Common myeloid progenitor, CD34-positive (primary cell): ENCODE measurements at regions not wholly inside any gene's neighbourhood (a gene's known extent, or its start where the extent isn't known, plus 50 kb on each side); places are given as distances from the start of the nearest gene placed in this dataset.
"Not testable (repeated sequence)": the region's sequence is repeated elsewhere in the genome, so short reads cannot be mapped to it uniquely, and the experiment has no call there.

Experiments
- CTCF ChIA-PET: fragments of 350-600 bp; sonication (Branson Sonifier 250); formaldehyde crosslinking; loops from one replicate; lab custom pipeline; 2021; ENCODE audit warnings: antibody characterized with exemption; lab: Charles Lee
- POLR2A ChIA-PET: fragments of 350-600 bp; sonication (Branson Sonifier 250); formaldehyde crosslinking; loops from one replicate; lab custom pipeline; 2021; ENCODE audit warnings: antibody characterized with exemption; lab: Charles Lee
- DNase-seq, 3 donors: peaks; one replicate each; pipeline versions ENCODE4 v3.0.0 to v3.0.0-alpha.2; 2013
- H3K27ac ChIP-seq, 2 experiments: 1 replicate in 1 of 2; 2 replicates in 1 of 2; pipeline ENCODE4 v1.7.0; 2013; ENCODE audit warnings: inconsistent platforms in 2 of 2, low read length in 2 of 2, mild to moderate bottlenecking in 2 of 2, low read depth in 1 of 2, moderate library complexity in 1 of 2; ENCODE audit not compliant: severe bottlenecking in 2 of 2, insufficient read depth in 1 of 2, poor library complexity in 1 of 2
- H3K27me3 ChIP-seq, 5 experiments: replicated peaks in 2 of 5; 1 replicate in 3 of 5; 2 replicates in 2 of 5; pipeline versions ENCODE4 v1.6.1 to v1.7.0; 2013; ENCODE audit warnings: low read length in 4 of 5, mild to moderate bottlenecking in 2 of 5, moderate library complexity in 2 of 5, inconsistent platforms in 1 of 5; ENCODE audit not compliant: insufficient read depth in 5 of 5, control insufficient read depth in 4 of 5
- H3K36me3 ChIP-seq, 4 experiments: 1 replicate in 2 of 4; 2 replicates in 2 of 4; pipeline versions ENCODE4 v1.6.1 to v1.7.0; 2013; ENCODE audit warnings: low read length in 3 of 4, control low read depth in 1 of 4, mild to moderate bottlenecking in 1 of 4; ENCODE audit not compliant: control insufficient read depth in 4 of 4, insufficient read depth in 4 of 4
- H3K4me1 ChIP-seq, 4 experiments: 1 replicate in 3 of 4; 2 replicates in 1 of 4; pipeline versions ENCODE4 v1.6.1 to v1.7.1; 2013; ENCODE audit warnings: low read length in 3 of 4, mild to moderate bottlenecking in 3 of 4, control low read depth in 1 of 4, inconsistent platforms in 1 of 4, moderate library complexity in 1 of 4; ENCODE audit not compliant: control insufficient read depth in 4 of 4, insufficient read depth in 4 of 4; ENCODE audit errors: control extremely low read depth in 1 of 4
- H3K4me3 ChIP-seq, 7 experiments: 1 replicate in 4 of 7; 2 replicates in 3 of 7; pipeline versions ENCODE4 v1.5.1 to v1.7.0; 2013; ENCODE audit warnings: mild to moderate bottlenecking in 7 of 7, low read length in 6 of 7, moderate library complexity in 6 of 7, inconsistent platforms in 2 of 7, low read depth in 2 of 7, control low read depth in 1 of 7; ENCODE audit not compliant: insufficient read depth in 4 of 7, control insufficient read depth in 1 of 7; ENCODE audit errors: extremely low read depth in 1 of 7
- H3K9me3 ChIP-seq, 5 experiments: 1 replicate in 4 of 5; 2 replicates in 1 of 5; pipeline versions ENCODE4 v1.6.1 to v1.7.1; 2013; ENCODE audit warnings: low read length in 4 of 5, mild to moderate bottlenecking in 2 of 5, inconsistent platforms in 1 of 5, low read depth in 1 of 5, moderate library complexity in 1 of 5; ENCODE audit not compliant: control insufficient read depth in 4 of 5, insufficient read depth in 2 of 5; ENCODE audit errors: control extremely low read depth in 1 of 5
- WGBS: methylation state at CpG from one replicate; pipeline ENCODE4 v1.1.5; 2013; ENCODE audit not compliant: insufficient coverage; 5-methylcytosine and 5-hydroxymethylcytosine counted together

- ChIA-PET POLR2A (no interaction called here), CTCF (no interaction called here)
- no peaks in the 10 kb centered on the region for H3K4me1 ChIP-seq
- H3K4me3 ChIP-seq = no peak overlapping the region
- H3K36me3 ChIP-seq = no peaks in the 10 kb centered on the region
- H3K9me3 ChIP-seq = no peaks in the 10 kb centered on the region
- no peaks in the 10 kb centered on the region for H3K27me3 ChIP-seq
- H3K27ac ChIP-seq = no peak overlapping the region
- no peak for DNase-seq
- WGBS = no CpG with 5 or more reads among the region's 3 CpGs
These were observed 673.8 kb downstream of the GBE1 start for GRCh38 chr3:81087607-81088006.

- Histone ChIP-seq H3K27me3 (no peaks in the 10 kb centered on the region), H3K4me1 (no peaks in the 10 kb centered on the region), H3K9me3 (no peaks in the 10 kb centered on the region), H3K27ac (no peak overlapping the region), H3K4me3 (no peak overlapping the region), H3K36me3 (no peaks in the 10 kb centered on the region)
- DNase-seq = no peak
- POLR2A ChIA-PET = no interaction called here
- CTCF ChIA-PET = no interaction called here
- WGBS = no CpG with 5 or more reads among the region's 2 CpGs
These were observed 675.1 kb downstream of the GBE1 start for GRCh38 chr3:81086348-81086747.

GRCh38 chr3:81080608-81081007 is 680.8 kb downstream of the GBE1 start:
- no peak overlapping the region for H3K27ac ChIP-seq
- no peak overlapping the region for H3K4me3 ChIP-seq
- no peaks in the 10 kb centered on the region for H3K36me3 ChIP-seq
- WGBS = 91% methylated on average over 3 of the region's 5 CpGs
- H3K4me1 ChIP-seq = no peaks in the 10 kb centered on the region
- ChIA-PET POLR2A (no interaction called here), CTCF (no interaction called here)
- H3K27me3 ChIP-seq = no peaks in the 10 kb centered on the region
- no peaks in the 10 kb centered on the region for H3K9me3 ChIP-seq
- DNase-seq = no peak

- POLR2A ChIA-PET = no interaction called here
- no peaks in the 10 kb centered on the region for H3K36me3 ChIP-seq
- H3K4me1 ChIP-seq = no peaks in the 10 kb centered on the region
- no peak for DNase-seq
- WGBS = 100% methylated on average over 1 of the region's 4 CpGs
- no peak overlapping the region for H3K4me3 ChIP-seq
- CTCF ChIA-PET = no interaction called here
- no peak overlapping the region for H3K27ac ChIP-seq
- H3K27me3 ChIP-seq = no peaks in the 10 kb centered on the region
- H3K9me3 ChIP-seq = peaks cover 0 to 2% (median 0%) of the 10 kb centered on the region in 5 experiments
These were observed 688.9 kb downstream of the GBE1 start for GRCh38 chr3:81072591-81072990.

GRCh38 chr3:81068546-81068945 is 692.9 kb downstream of the GBE1 start:
- peaks cover 0 to 4% (median 0%) of the 10 kb centered on the region in 5 experiments for H3K9me3 ChIP-seq
- no peak for DNase-seq
- CTCF ChIA-PET = no interaction called here
- 100% methylated on average over 1 of the region's 1 CpG for WGBS
- POLR2A ChIA-PET = no interaction called here
- no peaks in the 10 kb centered on the region for H3K4me1 ChIP-seq
- no peak overlapping the region for H3K27ac ChIP-seq
- no peaks in the 10 kb centered on the region for H3K27me3 ChIP-seq
- no peaks in the 10 kb centered on the region for H3K36me3 ChIP-seq
- H3K4me3 ChIP-seq = no peak overlapping the region

GRCh38 chr3:81063896-81064295 is 697.5 kb downstream of the GBE1 start:
- POLR2A ChIA-PET = no interaction called here
- H3K9me3 ChIP-seq = peaks cover 0 to 4% (median 0%) of the 10 kb centered on the region in 5 experiments
- H3K27ac ChIP-seq = no peak overlapping the region
- CTCF ChIA-PET = no interaction called here
- H3K4me3 ChIP-seq = no peak overlapping the region
- H3K4me1 ChIP-seq = no peaks in the 10 kb centered on the region
- no peak for DNase-seq
- H3K27me3 ChIP-seq = no peaks in the 10 kb centered on the region
- H3K36me3 ChIP-seq = no peaks in the 10 kb centered on the region

GRCh38 chr3:81051133-81051532 is 710.3 kb downstream of the GBE1 start:
- POLR2A ChIA-PET, H3K27ac ChIP-seq, DNase-seq, H3K4me1 ChIP-seq, H3K9me3 ChIP-seq, H3K27me3 ChIP-seq, CTCF ChIA-PET, H3K36me3 ChIP-seq, H3K4me3 ChIP-seq: not testable (repeated sequence)
- WGBS = no CpG with 5 or more reads among the region's 2 CpGs
